Transverse colon (tissue), 4 donors: ENCODE measurements at regions not wholly inside any gene's neighbourhood (a gene's known extent, or its start where the extent isn't known, plus 50 kb on each side); places are given as distances from the start of the nearest gene placed in this dataset.

ENCODE experiments used
- DNase-seq: peaks from one replicate; pipeline ENCODE4 v3.0.0-alpha.2; 2019
- H3K27ac ChIP-seq, 4 donors: fragments of 200-600 bp; sonication (generic); 2 replicates each; pipeline ENCODE4 v1.5.1; 2016 to 2018; ENCODE audit warnings: inconsistent platforms in 4 of 4
- H3K27me3 ChIP-seq: fragments of 200-600 bp; sonication (generic); 2 replicates; pipeline ENCODE4 v1.5.1; 2017; ENCODE audit warnings: inconsistent platforms
- H3K36me3 ChIP-seq, 4 donors: fragments of 200-600 bp; sonication (generic); 2 replicates each; pipeline ENCODE4 v1.5.1; 2017 to 2019; ENCODE audit warnings: inconsistent platforms in 4 of 4
- H3K4me1 ChIP-seq, 4 donors: fragments of 200-600 bp; sonication (generic); 2 replicates each; pipeline ENCODE4 v1.5.1; 2017 to 2020; ENCODE audit warnings: inconsistent platforms in 4 of 4
- H3K4me3 ChIP-seq, 4 donors: fragments of 200-600 bp; sonication (generic); 1 replicate in 1 of 4; 2 replicates in 3 of 4; pipeline versions ENCODE4 v1.5.1 to v1.6.1; 2017 to 2019; ENCODE audit warnings: inconsistent platforms in 4 of 4
- H3K9me3 ChIP-seq, 2 donors: fragments of 200-600 bp; sonication (generic); 2 replicates each; pipeline ENCODE4 v1.5.1; 2017 to 2019; ENCODE audit warnings: inconsistent platforms in 2 of 2
- CTCF ChIP-seq, 5 experiments: fragments of 200-600 bp in 3 of 5; fragments of 450-650 bp in 2 of 5; sonication (generic) in 3 of 5; IDR thresholded peaks; 1 replicate in 2 of 5; 2 replicates in 3 of 5; pipeline ENCODE4 v1.5.1; 2016 to 2017; ENCODE audit warnings: antibody characterized with exemption in 5 of 5, inconsistent platforms in 3 of 5, mild to moderate bottlenecking in 2 of 5, moderate library complexity in 1 of 5
- EP300 ChIP-seq: sonication (generic); formaldehyde crosslinking; IDR thresholded peaks from one replicate; pipeline ENCODE4 v1.6.1; 2017; ENCODE audit warnings: antibody characterized with exemption, low read depth
- POLR2A ChIP-seq: fragments of 450-650 bp; IDR thresholded peaks from one replicate; pipeline ENCODE4 v1.6.1; 2016; ENCODE audit warnings: antibody characterized with exemption, mild to moderate bottlenecking, moderate library complexity
- POLR2AphosphoS5 ChIP-seq, 3 donors: sonication (generic); formaldehyde crosslinking; IDR thresholded peaks; one replicate each; pipeline ENCODE4 v1.6.1; 2016; ENCODE audit warnings: antibody characterized with exemption in 3 of 3
- WGBS, 2 donors: methylation state at CpG; one replicate each; pipeline ENCODE4 v1.1.5; 2018; ENCODE audit warnings: low coverage in 1 of 2; 5-methylcytosine and 5-hydroxymethylcytosine counted together
- in situ Hi-C, 4 donors: fragments of 200-750 bp; cut with MboI; loops; one replicate each; pipeline versions ENCODE4 v1.15.0 to v1.15.1; 2017; ENCODE audit warnings: low sequenced_read_pairs in 3 of 4, low pct_ligation_motif_present in 1 of 4, low pct_unique_long_range_greater_than_20kb in 1 of 4
- intact Hi-C: fragments of 100-400 bp; cut with DNase I; formaldehyde crosslinking; loops from one replicate; pipeline ENCODE4 v1.15.1; 2023; ENCODE audit warnings: low total_unique reads

- 94% methylated on average over 25 of the region's 25 CpGs; no CpG with 5 or more reads in 1 of the 2 donors for WGBS, 2 donors
- in situ Hi-C loops (no loop called here), intact Hi-C loops (no loop called here)
These were observed 101.1 kb downstream of the KIF4B start for GRCh38 chr5:155114655-155115054.

GRCh38 chr5:155116456-155117251 lies 103.1 kb downstream of the KIF4B start:
- no peaks in the 10 kb centered on the region for H3K36me3 ChIP-seq
- intact Hi-C loops: no loop called here
- no peaks in the 10 kb centered on the region for H3K9me3 ChIP-seq
- in situ Hi-C loops: no loop called here
- DNase-seq: no peak
- H3K4me3 ChIP-seq: no peak overlapping the region
- no peaks in the 10 kb centered on the region for H3K27me3 ChIP-seq
- TF ChIP-seq EP300 (no peak), POLR2AphosphoS5 (IDR thresholded peaks at IDR 0.05) (no peak), CTCF (IDR thresholded peaks at IDR 0.05) (no peak), POLR2A (no peak)
- WGBS, 2 donors: 66 to 77% methylated on average over 13 of the region's 13 CpGs
- no peak overlapping the region for H3K27ac ChIP-seq
- H3K4me1 ChIP-seq: no peaks in the 10 kb centered on the region

More at GRCh38 chr5:155114655-155115054, 101.1 kb downstream of the KIF4B start:
- Histone ChIP-seq H3K4me1 (no peaks in the 10 kb centered on the region), H3K27me3 (no peaks in the 10 kb centered on the region), H3K36me3 (no peaks in the 10 kb centered on the region), H3K27ac (no peak overlapping the region), H3K4me3 (no peak overlapping the region), H3K9me3 (no peaks in the 10 kb centered on the region)
- no peak for DNase-seq
- TF ChIP-seq CTCF (IDR thresholded peaks at IDR 0.05): no peak
- no peak for TF ChIP-seq EP300
- TF ChIP-seq POLR2AphosphoS5 (IDR thresholded peaks at IDR 0.05): no peak
- TF ChIP-seq POLR2A: no peak

GRCh38 chr5:155125551-155126095 lies 112.1 kb downstream of the KIF4B start:
- Histone ChIP-seq H3K27me3 (no peaks in the 10 kb centered on the region), H3K9me3 (no peaks in the 10 kb centered on the region), H3K27ac (no peak overlapping the region), H3K4me3 (no peak overlapping the region), H3K4me1 (no peaks in the 10 kb centered on the region), H3K36me3 (no peaks in the 10 kb centered on the region)
- in situ Hi-C loops (no loop called here), intact Hi-C loops (no loop called here)
- TF ChIP-seq CTCF (IDR thresholded peaks at IDR 0.05): no peak
- no peak for TF ChIP-seq EP300
- no peak for TF ChIP-seq POLR2AphosphoS5 (IDR thresholded peaks at IDR 0.05)
- TF ChIP-seq POLR2A: no peak
- WGBS, 2 donors: 35 to 46% methylated on average over 5 to 7 of the region's 7 CpGs
- DNase-seq: no peak

GRCh38 chr5:155126573-155126972 lies 113.0 kb downstream of the KIF4B start:
- in situ Hi-C loops (no loop called here), intact Hi-C loops (no loop called here)
- no peak overlapping the region for H3K27ac ChIP-seq
- no peaks in the 10 kb centered on the region for H3K27me3 ChIP-seq
- H3K36me3 ChIP-seq: no peaks in the 10 kb centered on the region
- no peak for TF ChIP-seq POLR2A
- no peak for TF ChIP-seq CTCF (IDR thresholded peaks at IDR 0.05)
- TF ChIP-seq EP300: no peak
- no peak for TF ChIP-seq POLR2AphosphoS5 (IDR thresholded peaks at IDR 0.05)
- DNase-seq: no peak
- WGBS, 2 donors: 28 to 77% methylated on average over 2 to 3 of the region's 3 CpGs
- no peak overlapping the region for H3K4me3 ChIP-seq
- no peaks in the 10 kb centered on the region for H3K9me3 ChIP-seq
- H3K4me1 ChIP-seq: no peaks in the 10 kb centered on the region
